ENCODE measurements at regions not wholly inside any gene's neighbourhood (a gene's known extent, or its start where the extent isn't known, plus 50 kb on each side); places are given as distances from the start of the nearest gene placed in this dataset.
"Not testable (repeated sequence)": the region's sequence is repeated elsewhere in the genome, so short reads cannot be mapped to it uniquely, and the experiment has no call there.

DNA sequence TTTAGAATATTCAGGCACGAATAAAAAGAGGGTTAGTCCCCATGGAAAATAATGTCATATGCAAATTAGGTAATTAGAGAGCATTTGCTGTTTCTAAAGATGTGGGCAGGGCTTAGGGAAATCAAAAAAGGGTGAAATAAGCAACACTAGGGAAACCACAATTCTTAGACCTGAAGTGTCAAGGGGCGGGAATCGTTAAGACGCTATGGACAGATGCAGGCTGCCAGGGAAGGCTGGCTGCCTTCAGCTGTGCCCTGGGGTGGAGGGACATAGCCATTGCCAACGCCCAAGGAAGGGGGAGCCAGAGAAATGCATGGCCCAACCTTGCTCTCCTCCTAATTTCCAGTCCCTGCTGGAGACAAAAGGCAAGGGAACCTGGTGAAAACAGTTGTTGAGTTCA, 141.7 kb upstream of the PROK2 start:
- H3K27ac Mint-ChIP-seq (ENCODE audit: unreplicated experiment) = no peak overlapping the region
- H3K4me1 Mint-ChIP-seq (ENCODE audit: unreplicated experiment) = no peaks in the 10 kb centered on the region
- no peaks in the 10 kb centered on the region for H3K9me3 Mint-ChIP-seq (ENCODE audit: unreplicated experiment)
- no peak overlapping the region for H3K4me3 Mint-ChIP-seq (ENCODE audit: unreplicated experiment)
- TF ChIP-seq, protein P1, sequence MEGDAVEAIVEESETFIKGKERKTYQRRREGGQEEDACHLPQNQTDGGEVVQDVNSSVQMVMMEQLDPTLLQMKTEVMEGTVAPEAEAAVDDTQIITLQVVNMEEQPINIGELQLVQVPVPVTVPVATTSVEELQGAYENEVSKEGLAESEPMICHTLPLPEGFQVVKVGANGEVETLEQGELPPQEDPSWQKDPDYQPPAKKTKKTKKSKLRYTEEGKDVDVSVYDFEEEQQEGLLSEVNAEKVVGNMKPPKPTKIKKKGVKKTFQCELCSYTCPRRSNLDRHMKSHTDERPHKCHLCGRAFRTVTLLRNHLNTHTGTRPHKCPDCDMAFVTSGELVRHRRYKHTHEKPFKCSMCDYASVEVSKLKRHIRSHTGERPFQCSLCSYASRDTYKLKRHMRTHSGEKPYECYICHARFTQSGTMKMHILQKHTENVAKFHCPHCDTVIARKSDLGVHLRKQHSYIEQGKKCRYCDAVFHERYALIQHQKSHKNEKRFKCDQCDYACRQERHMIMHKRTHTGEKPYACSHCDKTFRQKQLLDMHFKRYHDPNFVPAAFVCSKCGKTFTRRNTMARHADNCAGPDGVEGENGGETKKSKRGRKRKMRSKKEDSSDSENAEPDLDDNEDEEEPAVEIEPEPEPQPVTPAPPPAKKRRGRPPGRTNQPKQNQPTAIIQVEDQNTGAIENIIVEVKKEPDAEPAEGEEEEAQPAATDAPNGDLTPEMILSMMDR (IDR thresholded peaks at IDR 0.05) = no peak
- DNase-seq (ENCODE audit: extremely low spot score, unreplicated experiment) = no peak
- peaks cover 46% of the 10 kb centered on the region for H3K27me3 Mint-ChIP-seq (ENCODE audit: unreplicated experiment)
- no peaks in the 10 kb centered on the region for H3K36me3 Mint-ChIP-seq (ENCODE audit: unreplicated experiment)

- Mint-ChIP-seq H3K4me3 (ENCODE audit: unreplicated experiment) (no peak overlapping the region), H3K9me3 (ENCODE audit: unreplicated experiment) (no peaks in the 10 kb centered on the region), H3K27ac (ENCODE audit: unreplicated experiment) (no peak overlapping the region), H3K4me1 (ENCODE audit: unreplicated experiment) (no peaks in the 10 kb centered on the region), H3K36me3 (ENCODE audit: unreplicated experiment) (no peaks in the 10 kb centered on the region), H3K27me3 (ENCODE audit: unreplicated experiment) (peaks cover 45% of the 10 kb centered on the region)
- TF ChIP-seq, protein P1 (IDR thresholded peaks at IDR 0.05) = peak; percentile 44
- no peak for DNase-seq (ENCODE audit: extremely low spot score, unreplicated experiment)
These were observed 141.3 kb upstream of the PROK2 start for GRCh38 chr3:71926262-71926600.

DNA sequence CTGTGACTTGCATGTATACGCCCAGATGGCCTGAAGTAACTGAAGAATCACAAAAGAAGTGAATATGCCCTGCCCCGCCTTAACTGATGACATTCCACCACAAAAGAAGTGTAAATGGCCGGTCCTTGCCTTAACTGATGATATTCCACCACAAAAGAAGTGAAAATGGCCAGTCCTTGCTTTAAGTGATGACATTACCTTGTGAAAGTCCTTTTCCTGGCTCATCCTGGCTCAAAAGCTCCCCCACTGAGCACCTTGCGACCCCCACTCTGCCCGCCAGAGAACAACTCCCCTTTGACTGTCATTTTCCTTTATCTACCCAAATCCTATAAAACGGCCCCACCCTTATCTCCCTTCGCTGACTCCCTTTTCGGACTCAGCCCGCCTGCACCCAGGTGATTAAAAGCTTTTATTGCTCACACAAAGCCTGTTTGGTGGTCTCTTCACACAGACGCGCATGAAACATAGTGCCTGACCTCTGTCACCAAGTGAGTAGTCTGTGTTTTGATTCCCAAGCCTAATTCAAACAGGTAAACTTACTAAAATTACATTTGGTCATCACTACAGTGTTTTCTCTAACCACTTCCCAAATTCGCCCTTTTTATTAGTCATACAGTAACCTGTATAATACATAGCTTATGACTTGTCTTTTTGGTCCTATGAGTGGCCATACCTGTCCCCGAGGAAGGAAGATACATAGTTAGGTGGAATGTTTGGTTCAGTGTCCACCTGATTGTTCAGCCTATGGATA, 140.7 kb upstream of the PROK2 start:
- peaks cover 45% of the 10 kb centered on the region for H3K27me3 Mint-ChIP-seq (ENCODE audit: unreplicated experiment)
- not testable (repeated sequence) for H3K4me3 Mint-ChIP-seq (ENCODE audit: unreplicated experiment); H3K4me1 Mint-ChIP-seq (ENCODE audit: unreplicated experiment); H3K36me3 Mint-ChIP-seq (ENCODE audit: unreplicated experiment); H3K27ac Mint-ChIP-seq (ENCODE audit: unreplicated experiment); DNase-seq (ENCODE audit: extremely low spot score, unreplicated experiment); H3K9me3 Mint-ChIP-seq (ENCODE audit: unreplicated experiment)

DNA sequence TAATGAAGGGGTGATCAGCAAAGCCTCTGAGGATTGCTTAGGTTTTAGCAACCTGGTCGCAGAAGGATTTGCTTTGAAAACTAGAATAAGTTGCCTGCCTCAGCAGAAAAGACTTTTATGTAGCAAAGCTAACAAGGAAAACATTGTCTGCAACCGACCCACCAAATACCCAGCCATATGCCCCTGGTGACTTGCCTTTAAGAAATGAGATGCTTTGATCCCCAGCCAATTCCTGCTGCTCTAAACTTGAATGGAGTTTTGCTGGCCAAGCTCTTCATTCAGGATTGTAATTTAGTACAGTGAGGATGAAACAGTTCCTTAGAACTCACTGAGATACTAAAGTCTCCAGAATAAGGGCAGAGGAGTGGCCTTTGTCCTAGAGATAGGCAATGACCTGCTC, 139.8 kb upstream of the PROK2 start:
- H3K36me3 Mint-ChIP-seq (ENCODE audit: unreplicated experiment) = no peaks in the 10 kb centered on the region
- no peak overlapping the region for H3K4me3 Mint-ChIP-seq (ENCODE audit: unreplicated experiment)
- DNase-seq (ENCODE audit: extremely low spot score, unreplicated experiment) = no peak
- peaks cover 46% of the 10 kb centered on the region for H3K27me3 Mint-ChIP-seq (ENCODE audit: unreplicated experiment)
- H3K4me1 Mint-ChIP-seq (ENCODE audit: unreplicated experiment) = no peaks in the 10 kb centered on the region
- no peaks in the 10 kb centered on the region for H3K9me3 Mint-ChIP-seq (ENCODE audit: unreplicated experiment)
- TF ChIP-seq, protein P1 (IDR thresholded peaks at IDR 0.05) = no peak
- no peak overlapping the region for H3K27ac Mint-ChIP-seq (ENCODE audit: unreplicated experiment)

- Mint-ChIP-seq H3K9me3 (ENCODE audit: unreplicated experiment) (no peaks in the 10 kb centered on the region), H3K4me1 (ENCODE audit: unreplicated experiment) (no peaks in the 10 kb centered on the region), H3K36me3 (ENCODE audit: unreplicated experiment) (no peaks in the 10 kb centered on the region), H3K4me3 (ENCODE audit: unreplicated experiment) (no peak overlapping the region), H3K27ac (ENCODE audit: unreplicated experiment) (no peak overlapping the region), H3K27me3 (ENCODE audit: unreplicated experiment) (peaks cover 67% of the 10 kb centered on the region)
- DNase-seq (ENCODE audit: extremely low spot score, unreplicated experiment) = no peak
- TF ChIP-seq, protein P1 (IDR thresholded peaks at IDR 0.05) = no peak
These were observed 136.1 kb upstream of the PROK2 start for GRCh38 chr3:71921036-71921435.

Measured in osteocyte (in vitro differentiated cells).